ENCODE measurements at regions not wholly inside any gene's neighbourhood (a gene's known extent, or its start where the extent isn't known, plus 50 kb on each side); places are given as distances from the start of the nearest gene placed in this dataset.
A peak's percentile ranks its signal among the peaks of the same experiment; 100 is the strongest.

- TF ChIP-seq NANOG (IDR thresholded peaks at IDR 0.05; ENCODE audit: borderline replicate concordance) = no peak
- TF ChIP-seq CTCF (conservative IDR thresholded peaks at IDR 0.05; ENCODE audit: low read depth in 2 of 2) = peak; percentile 91 to 94
- TF ChIP-seq JUNB (IDR thresholded peaks at IDR 0.05; ENCODE audit: unreplicated experiment) = no peak
- TF ChIP-seq EZH2 (IDR thresholded peaks at IDR 0.05; ENCODE audit: low read depth, unreplicated experiment) = no peak
- no peak for TF ChIP-seq POLR2AphosphoS5 (IDR thresholded peaks at IDR 0.05; ENCODE audit: low read depth)
Observed at GRCh38 chr11:86869966-86870570, 69.7 kb downstream of the PRSS23 start.

Data from GM23338 (cell line).